HG02623 (cell line): ENCODE measurements at regions not wholly inside any gene's neighbourhood (a gene's known extent, or its start where the extent isn't known, plus 50 kb on each side); places are given as distances from the start of the nearest gene placed in this dataset.

Source experiments
- ATAC-seq: cut with Tn5 transposase; IDR thresholded peaks from one replicate; pipeline ENCODE4 v1.9.1; 2021; ENCODE audit warnings: moderate library complexity; ENCODE audit not compliant: unreplicated experiment

DNA sequence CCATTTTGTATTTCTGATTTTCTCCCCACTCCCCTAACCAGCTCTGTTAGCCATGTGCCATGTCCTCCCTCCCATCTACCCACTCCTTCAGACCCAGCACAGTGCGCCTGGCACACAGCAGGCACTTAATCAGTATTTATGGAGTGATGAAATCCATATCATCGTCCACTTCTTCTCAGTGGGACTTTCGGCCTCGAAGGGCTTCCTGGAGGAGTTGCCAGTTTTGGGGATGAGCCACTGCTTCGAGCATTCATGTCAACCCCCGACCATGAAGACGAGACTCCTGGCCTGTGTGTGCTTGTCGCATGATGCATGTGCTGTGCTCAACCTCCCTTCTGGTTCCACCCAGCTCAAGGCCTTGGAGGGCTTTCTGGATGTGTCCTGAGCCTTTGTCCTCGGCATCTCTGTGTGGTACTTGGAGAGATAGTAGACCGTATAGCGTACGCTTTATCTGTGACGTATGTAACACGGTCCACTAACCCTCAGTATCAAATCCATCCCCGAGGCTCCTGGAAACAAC lies 119.5 kb upstream of the RTL1 start:
- no peak for ATAC-seq

DNA sequence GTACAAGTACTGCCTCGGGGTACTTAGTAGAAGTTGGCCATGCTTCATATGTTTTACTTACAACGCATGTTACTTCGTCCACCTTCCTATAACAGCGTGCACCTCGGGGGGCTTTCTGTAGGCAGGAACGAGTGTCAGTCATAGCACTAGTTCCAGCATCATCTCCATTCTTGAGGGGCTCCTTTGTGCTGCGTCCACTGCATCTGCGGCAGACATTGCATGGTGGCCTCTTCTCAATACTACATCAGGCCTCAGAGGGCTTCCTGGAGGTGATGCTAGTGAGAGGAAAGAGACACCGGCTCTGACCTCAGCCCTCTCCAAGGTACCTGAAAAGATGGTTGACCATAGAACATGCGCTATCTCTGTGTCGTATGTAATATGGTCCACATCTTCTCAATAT lies 121.2 kb upstream of the RTL1 start:
- ATAC-seq: no peak

DNA sequence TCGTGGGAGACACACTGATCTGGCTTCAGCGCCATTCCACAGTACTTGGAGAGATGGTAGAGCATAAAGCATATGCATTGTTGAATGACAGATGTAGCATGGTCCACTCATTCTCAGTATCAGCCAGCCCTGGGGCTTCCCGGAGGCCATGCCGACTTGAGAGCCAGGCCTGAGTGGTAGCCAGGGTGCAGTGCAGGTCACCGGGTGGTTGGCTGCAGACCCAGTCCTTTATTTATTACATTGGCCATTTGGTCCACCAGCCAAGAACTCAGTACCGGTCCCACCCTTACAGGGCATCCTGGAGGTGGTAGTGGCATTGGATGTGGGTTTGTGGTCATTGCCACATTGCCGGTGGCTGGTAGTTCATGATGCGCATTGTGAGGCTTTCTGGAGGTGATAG lies 121.6 kb upstream of the RTL1 start:
- ATAC-seq: no peak

DNA sequence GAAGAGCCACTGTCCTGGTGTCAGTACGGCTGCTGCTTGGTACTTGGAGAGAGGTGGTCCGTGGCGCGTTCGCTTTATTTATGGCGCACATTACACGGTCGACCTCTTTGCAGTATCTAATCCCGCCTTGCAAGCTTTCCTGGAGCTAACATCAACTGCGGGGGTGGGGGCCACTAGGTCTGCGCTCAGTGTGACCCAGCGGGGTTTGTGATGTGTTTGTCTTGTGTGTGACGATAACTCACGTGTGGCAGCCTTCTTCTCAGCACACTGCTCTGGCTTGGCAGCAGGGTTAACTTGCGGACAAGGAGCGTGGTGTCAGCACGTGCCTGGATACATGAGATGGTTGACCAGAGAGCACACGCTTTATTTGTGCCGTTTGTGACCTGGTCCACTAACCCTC lies 122.2 kb upstream of the RTL1 start:
- ATAC-seq: no peak

DNA sequence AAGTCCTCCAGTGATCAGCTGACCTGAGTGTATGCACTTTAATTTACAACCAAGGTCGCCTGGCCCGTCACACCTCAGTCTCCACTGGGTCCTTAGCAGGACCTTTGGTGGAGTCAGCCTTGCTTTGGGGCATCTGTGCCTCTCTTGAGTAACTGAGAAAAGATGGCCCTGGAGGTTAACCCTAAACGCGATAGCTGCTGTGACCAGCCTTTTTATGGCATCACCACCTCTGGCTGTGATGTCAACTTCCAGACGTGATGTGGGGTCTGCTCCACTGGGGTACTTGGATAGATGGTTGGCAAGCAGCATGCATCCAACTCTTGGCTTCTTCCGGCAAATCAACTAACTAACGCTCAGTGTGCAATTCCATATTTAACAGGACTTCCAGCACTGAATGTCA lies 122.8 kb upstream of the RTL1 start:
- no peak for ATAC-seq

DNA sequence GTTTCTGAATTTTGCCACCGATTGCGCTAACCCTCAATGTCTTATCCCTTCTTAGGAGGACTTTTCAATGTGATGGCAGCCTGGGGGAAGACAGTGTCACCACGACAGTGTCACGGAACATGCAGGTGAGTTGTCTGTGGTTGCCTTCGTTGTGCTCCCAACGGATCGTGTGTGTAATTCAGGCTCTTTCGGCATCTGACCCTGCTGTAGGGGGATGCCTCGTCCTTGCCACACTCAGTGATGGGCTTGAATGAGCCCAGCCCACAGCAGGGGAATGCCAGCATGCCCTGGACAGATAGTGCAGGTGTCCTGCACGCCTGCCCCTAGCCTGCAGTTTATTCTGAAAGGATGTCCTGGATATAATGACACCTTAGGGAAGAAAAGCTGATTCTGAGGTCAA lies 123.8 kb upstream of the RTL1 start:
- ATAC-seq: no peak

DNA sequence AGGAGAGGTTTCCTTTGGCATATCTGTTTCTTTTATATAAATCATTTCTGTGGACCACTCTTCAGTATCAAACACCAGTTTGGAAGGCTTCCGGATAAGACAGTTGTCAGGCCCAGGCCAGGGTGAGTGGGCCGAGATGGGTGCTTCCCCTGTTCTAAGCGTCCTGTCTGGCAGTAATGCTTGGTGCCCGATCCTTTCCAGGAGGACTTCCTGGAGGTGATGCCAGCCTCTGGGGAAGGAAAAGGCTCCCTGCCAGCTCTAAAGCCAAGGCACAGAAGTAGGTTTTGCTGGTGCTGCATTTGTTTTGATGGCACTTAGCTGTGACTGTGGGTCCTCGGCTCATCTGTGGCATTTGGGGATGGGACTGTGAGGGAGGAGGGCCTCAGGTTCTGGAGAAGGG lies 124.4 kb upstream of the RTL1 start:
- ATAC-seq: no peak

DNA sequence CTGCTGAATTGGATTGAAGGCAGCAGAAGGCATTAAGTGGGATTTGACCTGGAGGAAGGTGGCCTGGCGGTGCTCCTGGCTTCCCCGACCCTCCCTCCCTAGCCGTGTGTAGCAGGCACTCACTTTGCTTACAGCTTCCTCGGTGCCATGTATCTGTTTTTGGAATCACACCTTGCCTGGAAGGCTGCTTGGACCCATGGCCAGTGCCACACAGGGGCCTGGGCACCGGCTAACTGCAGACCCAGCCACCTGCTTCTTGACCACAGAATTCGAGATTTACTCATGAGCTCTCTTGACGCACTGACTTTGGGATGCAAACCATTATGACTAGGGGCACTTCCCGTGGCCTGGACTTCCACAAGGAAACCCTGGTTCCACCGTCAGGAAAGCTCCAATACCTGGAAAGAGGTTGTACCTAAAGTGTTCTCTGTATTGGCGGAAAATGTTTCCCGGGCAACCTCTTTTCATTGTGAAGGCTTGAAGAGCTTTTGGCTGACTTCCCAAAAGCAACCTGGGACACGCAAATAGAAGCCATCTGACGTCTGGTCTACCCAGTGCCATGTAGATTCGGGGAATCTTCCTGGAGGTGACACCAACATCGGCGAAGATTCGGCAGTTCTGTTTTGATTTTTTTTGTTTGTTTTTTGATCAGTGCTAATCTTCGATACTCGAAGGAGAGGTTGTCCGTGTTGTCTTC lies 125.6 kb upstream of the RTL1 start:
- ATAC-seq: no peak

DNA sequence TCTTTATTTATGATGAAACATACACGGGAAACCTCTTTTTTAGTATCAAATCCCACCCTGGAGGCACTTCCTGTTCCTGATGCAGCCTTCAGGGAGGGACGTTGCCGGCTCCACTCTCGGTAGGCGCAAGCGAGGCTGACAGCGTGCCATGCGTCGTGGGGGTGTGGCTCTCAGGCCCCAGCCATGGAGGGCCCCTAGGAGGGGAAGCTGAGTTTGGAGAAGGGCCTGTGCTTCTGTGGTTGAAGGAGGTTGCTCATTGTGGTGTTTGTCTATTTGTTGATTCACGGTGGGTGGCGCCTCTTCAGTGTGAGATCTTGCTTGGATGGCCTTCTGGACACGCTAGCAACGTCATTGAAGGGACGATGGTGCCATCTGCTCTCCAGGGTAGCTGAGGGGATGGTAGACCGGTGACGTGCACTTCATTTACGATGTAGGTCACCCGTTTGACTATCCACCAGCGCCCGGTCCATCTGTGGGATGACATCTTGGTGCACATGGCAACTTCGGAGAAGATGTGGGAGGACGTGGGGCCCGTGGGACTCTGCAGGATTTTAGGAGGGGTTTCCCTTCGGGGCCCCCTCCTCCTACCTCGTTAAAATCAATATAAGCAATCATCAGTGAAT lies 126.3 kb upstream of the RTL1 start:
- ATAC-seq: no peak

DNA sequence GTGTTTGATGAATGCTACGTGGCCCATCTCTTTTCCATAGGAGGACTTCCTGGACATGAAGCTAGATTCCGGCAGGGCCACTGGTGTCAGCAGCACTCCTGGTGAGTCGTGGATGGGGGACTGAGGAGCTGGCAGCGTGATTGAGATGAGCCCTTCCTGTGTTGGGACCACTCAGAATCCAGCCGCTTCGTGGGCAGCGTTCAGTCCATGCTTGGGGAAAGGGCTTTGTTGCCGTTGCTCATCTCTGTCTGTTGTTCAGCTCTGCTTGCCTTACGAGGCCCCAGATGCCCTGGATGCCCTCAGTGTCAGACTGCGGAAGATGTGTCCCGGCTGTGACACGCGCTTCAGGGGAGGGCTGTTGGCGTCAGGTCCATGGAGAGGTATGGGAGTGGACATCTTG lies 127.1 kb upstream of the RTL1 start:
- no peak for ATAC-seq

DNA sequence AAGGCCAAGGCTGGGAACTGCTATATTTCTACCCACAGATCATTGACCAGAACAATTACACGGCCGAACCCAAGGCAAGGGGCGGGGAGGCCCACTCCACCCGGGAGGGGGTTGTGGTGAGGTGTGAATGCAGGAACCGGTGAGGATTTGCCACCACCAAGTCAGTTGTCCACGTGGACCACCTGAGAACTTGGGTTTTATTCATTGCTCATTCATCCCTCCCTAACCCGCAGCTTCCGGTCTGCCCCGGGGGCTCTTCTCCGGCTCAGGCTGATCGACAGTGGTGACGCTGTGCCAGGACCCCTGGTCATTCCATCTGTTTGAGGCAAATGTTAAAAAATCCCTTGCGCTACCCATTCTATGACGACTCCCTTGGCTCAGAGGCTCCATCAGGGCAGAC lies 127.7 kb upstream of the RTL1 start:
- no peak for ATAC-seq

DNA sequence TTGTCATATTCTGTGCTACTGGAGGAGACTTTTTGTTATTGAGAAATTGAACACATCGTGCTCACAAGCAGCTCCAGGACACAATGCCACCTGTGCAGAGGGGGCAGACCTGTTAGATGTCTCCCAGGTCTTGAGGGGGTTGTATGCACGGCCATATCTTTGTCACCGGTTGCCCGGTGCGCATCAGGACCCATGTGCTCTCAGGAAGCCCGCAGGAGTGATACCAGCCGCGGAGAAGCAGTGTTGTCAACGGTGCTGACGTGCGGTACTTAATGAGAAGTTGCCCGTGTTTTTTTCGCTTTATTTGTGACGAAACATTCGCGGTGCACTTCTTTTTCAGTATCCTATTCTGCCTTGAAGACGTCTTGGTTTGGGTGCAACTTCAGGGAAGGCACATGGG lies 128.2 kb upstream of the RTL1 start:
- no peak for ATAC-seq

DNA sequence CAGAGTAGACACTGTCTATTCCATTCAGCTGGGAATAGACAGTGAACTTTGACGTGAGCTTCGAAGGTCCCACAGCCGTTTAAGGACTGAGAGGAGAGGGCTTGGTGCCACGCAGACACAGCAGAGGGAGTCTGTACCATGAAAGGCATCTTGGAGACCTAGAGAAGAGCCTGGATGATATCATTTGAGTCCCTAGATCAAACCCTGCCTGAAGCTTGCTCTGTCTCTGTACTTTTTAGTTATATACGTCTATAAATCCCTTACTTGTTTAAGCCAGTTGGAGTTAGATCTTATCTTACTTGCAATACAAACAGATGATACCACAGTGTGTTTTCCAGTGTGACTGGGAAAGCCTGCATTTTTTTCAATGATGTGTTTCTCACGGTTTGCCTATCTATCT lies 128.9 kb upstream of the RTL1 start:
- ATAC-seq: no peak

DNA sequence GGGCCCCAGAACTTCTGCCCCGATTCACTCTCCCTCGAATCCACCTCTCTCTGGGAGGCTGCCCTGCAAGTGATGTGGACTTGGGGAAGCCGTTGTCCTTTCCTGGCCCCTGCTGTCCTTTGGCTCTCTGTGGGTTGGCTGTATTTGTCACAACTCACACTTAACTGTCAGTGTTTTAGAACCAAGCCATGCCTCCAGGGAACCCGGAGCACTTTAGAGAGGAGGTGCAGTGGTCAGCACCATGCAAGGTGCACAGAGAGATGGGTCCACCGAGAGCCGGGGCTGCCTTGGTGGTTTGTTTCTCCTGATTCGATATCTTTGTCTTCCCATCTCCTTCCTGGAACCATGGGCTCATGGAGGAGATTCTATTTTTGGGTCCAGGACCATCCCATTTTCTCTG lies 129.5 kb upstream of the RTL1 start:
- ATAC-seq: no peak

DNA sequence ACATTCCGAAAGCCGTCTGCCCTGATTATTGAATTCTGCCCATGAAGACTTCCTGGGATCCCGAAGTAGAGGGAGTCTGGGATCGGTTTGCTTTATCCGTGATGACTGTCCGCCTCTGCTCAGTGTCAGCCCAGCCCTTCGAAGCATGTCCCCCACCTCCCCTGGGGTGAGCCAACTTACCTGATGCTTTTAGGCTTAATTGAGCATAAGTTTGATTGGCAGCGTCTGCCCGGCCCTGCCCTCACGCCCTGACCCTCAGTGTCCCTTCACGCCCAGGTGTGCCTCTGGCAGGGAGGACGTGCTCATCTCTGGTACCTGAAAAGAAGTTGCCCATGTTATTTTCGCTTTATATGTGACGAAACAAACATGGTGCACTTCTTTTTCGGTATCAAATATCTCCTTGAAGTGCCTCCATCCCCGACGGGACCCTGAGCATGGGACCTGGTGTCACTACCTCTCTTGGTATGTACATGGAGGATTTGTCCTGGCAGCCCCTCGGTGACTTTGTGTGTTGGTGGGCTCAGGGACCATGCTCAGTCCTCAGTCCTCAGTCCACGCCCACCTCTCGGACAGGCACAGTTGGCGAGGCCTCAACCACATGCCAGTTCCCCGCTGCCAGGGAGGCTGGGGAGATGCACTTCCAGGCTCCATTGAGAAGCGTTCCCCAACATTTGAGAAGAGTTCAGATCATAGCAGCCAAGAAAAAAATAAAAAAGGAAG lies 130.1 kb upstream of the RTL1 start:
- no peak for ATAC-seq

DNA sequence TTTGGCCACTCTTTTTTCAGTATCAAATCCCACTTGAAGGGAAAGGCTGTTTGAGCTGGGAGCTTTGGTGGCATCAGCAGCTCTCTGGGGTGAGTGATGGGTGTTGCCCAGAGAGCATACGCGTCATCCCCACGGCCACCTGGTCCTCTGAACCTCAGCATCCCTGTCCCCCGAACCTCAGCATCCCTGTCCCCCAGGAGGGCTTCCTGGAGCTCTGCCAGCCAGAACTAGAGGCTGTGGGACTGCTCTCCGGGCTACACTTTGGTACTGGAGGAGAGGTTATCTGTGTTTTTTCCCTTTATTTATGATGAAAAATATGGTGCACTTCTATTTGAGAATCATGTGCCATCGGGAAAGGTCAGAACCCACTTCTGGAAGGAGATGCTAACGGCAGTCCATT lies 131.5 kb upstream of the RTL1 start:
- ATAC-seq: no peak

DNA sequence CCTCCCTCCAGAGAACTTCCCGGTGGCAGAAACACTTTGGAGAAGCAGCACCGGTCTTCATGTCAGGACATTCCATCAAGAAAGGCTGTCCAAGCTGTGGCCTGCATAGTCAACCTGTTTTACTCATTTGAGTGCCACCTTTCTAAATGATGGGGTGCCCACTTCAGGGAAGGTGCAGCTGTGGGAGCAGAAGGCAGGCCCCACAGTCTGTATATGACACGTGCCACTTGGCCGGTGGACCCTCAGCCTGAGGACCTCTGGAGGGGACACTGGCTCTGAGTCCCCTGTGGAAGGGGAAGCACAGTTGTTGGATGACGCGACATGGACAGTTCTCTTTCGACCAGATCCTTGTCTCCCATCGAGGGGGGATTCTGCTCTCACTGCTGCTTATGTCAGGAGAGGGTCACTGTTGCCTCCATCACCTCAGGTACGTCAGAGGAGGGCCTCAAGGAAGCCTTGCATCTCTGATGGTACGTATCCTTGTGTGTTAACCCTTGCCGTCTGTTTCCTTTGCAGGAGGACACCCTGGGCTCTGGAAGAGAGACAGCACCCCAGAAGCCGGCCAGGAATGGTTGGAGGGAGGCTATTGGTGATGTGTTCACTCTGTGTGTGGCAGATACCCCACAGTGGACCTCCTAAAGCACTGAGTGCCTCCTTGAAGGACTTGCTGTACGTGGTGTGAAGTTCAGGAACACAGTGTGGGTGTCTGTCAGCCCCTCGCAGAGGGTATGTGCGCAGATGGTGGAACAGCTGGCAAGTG lies 132.1 kb upstream of the RTL1 start:
- no peak for ATAC-seq

DNA sequence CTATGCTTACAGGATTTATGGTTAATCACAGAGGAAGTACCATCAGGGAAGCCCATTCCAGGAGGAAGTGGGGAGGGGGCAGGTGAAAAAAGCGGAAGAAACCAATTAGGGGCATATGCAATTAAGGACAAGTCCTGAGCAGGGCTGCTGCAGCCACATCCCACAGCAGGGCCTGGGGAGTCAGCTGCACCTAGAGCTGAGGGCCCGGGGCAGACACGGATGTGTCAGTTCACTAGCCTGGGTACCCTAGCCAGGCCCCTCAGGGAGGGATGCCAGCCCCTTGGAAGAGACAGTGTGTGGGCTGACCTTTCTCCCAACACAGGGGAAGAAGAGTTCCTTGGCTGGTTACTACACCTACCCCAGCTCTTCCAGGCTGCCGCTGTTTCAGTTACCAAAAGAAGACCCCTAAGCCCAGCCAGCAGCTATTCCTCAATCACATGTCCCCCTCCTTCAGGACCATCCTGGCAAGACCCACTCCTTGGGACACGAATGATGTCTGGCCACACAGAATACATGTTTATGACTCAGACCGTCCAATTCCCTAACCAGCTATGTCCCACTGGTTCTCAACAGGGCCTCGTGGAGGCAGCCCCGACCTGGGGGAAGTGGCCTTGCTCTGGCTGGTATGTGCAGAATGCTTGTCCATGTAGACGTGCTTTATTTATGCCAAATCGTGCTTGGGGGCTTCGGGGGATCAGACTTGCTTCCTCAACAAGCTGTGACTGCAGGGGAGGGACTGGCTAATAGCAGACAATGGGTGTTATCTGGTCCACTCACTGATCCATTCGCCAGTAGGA lies 133.7 kb upstream of the RTL1 start:
- no peak for ATAC-seq

DNA sequence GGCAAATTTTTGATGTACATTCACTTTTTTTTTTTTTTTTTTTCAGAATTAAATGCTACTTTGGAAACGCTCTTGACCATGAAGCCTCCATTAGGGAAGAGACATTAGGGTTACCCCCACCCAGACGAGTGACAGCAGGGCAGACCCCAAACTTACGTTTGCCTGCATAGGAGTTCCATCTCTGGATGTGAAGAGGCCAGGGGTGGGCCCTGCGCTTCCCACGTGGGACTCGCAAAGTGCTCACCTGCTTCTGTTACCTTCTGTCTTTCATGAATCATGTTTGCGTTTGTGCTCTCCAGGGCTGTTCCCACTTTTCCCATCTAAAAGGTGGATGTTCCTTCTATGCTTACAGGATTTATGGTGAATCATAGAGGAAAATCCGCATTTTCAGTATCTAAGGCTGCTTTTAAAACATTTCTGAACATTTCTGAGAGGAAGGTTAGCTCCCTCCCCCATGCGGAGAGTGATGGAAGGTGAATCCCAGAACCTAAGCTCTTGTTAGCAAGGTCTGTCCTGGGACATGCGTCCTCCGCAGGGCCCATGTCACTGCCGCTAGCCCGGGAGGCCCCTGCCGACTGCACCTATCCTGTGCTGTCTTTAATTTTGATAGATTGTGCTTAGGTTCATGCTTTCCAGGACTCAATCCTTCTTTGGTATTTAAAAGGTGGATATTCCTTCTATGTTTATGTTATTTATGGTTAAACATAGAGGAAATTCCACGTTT lies 135.7 kb upstream of the RTL1 start:
- ATAC-seq: no peak

DNA sequence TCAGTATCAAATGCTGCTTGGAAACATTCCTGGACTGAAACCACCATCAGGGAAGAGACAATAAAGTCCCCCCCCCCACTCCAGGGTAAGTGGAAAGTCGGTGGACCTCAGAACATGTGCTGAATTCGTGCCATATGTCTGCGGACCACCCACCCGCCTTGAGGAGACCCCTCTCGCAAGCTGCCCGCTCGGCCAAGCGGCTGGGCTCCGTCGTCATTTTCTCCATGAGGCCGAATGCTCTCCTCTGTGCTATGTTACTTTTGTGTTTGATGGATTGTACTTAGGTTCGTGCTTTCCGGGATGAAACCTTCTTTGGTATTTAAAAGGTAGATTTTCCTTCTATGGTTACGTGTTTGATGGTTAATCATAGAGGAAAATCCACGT lies 136.2 kb upstream of the RTL1 start:
- ATAC-seq: no peak
